GM12872 (cell line): ENCODE measurements at regions not wholly inside any gene's neighbourhood (a gene's known extent, or its start where the extent isn't known, plus 50 kb on each side); places are given as distances from the start of the nearest gene placed in this dataset.

Experiments
- TF ChIP-seq, protein P1 (sequence below): IDR thresholded peaks from 3 replicates; pipeline ENCODE4 v1.5.1; 2011; ENCODE audit warnings: low read depth, mild to moderate bottlenecking, low read length, moderate library complexity; ENCODE audit not compliant: insufficient read depth

DNA sequence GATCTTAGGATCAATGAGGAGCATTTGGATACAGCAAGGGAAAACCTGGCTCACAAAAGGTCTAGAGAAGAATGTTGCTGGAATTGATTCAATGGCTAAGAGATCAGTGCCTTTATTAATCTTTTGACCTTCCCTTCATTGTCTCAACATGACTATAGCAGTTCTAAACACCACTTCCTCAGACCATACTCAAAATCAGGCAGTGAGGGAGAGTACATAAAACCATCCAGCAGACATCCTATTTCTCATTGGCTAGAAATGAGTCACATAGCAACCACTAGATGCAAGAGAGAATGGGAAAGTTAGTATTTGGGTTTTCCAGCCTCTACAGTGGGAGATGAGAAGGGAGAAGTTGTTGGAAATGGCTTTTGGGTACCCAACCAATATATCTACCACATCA lies 151.4 kb upstream of the NUDT4 start:
- TF ChIP-seq, protein P1, sequence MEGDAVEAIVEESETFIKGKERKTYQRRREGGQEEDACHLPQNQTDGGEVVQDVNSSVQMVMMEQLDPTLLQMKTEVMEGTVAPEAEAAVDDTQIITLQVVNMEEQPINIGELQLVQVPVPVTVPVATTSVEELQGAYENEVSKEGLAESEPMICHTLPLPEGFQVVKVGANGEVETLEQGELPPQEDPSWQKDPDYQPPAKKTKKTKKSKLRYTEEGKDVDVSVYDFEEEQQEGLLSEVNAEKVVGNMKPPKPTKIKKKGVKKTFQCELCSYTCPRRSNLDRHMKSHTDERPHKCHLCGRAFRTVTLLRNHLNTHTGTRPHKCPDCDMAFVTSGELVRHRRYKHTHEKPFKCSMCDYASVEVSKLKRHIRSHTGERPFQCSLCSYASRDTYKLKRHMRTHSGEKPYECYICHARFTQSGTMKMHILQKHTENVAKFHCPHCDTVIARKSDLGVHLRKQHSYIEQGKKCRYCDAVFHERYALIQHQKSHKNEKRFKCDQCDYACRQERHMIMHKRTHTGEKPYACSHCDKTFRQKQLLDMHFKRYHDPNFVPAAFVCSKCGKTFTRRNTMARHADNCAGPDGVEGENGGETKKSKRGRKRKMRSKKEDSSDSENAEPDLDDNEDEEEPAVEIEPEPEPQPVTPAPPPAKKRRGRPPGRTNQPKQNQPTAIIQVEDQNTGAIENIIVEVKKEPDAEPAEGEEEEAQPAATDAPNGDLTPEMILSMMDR: no peak

DNA sequence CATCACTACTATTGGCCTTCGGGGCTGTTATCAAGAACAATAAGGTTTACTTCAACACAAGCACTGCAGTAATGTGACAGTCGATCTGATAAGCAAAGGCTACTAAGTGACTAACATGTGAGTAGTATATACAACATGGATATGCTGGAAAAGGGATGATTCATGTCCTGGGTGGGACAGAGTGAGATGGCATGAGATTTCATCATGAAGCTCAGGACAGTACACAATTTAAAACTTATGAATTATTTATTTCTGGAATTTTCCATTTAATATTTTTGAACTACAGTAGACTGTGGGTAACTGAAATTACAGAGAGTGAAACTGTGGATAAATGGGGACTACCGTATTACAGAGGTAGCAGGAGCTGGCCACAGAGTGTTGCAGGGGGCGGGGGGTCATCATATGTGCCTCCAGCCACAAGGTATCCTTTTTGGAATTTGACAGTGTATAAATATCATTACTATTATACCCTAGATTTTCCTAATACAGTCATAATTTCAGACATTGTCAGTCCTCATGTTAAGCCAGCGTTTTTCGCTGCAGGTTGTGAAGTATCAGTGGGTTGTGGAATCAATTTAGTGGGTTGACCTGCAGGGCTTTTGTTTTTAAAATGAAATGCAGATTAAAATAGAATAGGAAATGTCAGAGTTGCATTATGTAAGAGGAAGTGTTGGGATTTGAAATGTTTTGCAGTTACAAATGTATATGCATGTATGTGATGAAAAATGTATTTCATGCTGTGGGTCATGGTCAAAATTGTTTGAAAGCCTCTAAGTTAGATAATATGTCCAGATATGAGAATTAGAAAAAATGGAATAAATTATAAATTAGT lies 148.0 kb upstream of the NUDT4 start:
- TF ChIP-seq, protein P1: no peak

DNA sequence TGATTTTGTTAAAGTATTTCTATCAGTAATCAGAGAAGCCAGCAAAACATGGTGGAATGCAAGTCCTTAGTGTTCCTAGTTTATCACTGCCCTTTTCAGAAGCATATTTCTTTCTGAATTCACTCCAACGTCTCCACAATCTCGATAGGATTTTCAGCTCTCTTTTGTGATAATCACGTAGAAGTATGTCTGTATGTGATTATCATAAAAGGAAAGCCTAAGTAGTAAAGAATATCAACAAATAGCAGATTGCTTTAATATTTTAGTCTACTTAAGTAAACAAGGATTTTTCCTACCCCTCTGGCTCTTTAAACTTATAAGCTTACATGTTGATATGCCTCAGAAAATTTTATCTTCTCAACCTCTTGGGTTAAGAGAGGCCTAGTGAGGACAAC lies 147.4 kb upstream of the NUDT4 start:
- TF ChIP-seq, protein P1: no peak

DNA sequence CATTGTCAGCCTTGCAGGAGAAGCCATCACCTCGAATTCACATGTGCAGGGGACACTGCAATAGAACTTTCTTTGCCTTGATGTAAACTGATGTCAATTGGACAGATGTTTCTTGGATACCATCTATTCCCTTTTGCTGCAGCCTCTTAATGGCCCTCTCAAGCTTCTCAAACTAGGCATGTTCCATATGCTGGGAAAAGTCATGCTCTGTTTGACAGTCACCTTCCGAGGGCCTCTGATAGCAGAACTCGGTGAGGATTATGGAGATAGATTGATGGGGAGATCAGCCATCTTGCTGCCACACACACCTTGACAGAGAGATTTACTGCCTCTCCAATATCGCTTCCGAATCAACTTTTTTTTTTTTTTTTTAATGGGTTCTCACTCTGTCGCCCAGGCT lies 145.8 kb upstream of the NUDT4 start:
- TF ChIP-seq, protein P1: no peak

DNA sequence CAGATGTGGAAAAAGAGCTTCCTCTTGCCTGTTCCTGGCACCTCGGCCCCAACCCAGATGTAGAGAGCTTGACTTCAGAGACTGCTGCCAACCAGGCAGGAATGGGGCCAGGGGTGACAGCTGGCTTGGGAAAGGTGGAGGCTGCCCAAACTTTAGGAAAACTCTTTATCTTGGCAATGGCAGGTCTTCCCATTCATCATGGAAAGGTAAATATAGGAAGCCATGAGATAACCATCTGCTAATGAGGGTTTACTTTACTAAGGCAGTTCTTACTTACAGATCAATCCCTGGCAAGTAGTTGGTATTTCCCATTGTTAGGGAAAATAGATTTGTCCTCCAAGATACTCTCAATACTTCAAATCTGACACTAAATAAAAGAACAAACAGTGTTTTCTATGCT lies 143.1 kb upstream of the NUDT4 start:
- TF ChIP-seq, protein P1: no peak

DNA sequence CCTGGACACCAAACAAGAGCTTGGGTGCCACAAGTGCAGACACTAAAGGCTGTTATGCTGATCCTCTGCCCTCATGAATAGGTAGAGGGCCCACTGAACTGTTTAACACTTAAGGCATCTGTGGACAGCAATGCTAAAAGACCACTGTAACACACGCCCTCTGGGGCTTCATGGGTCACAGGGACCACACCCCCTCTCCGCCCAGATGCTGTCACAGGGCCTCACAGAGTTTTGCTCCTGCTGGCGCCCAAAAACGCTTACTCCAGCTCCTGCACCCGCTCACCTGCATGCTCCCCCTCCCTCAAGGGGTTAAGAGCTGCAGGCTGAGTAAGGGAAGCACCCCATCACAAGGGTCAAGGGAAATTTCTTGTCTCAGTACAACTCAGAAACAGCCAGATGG lies 141.8 kb upstream of the NUDT4 start:
- TF ChIP-seq, protein P1: no peak

DNA sequence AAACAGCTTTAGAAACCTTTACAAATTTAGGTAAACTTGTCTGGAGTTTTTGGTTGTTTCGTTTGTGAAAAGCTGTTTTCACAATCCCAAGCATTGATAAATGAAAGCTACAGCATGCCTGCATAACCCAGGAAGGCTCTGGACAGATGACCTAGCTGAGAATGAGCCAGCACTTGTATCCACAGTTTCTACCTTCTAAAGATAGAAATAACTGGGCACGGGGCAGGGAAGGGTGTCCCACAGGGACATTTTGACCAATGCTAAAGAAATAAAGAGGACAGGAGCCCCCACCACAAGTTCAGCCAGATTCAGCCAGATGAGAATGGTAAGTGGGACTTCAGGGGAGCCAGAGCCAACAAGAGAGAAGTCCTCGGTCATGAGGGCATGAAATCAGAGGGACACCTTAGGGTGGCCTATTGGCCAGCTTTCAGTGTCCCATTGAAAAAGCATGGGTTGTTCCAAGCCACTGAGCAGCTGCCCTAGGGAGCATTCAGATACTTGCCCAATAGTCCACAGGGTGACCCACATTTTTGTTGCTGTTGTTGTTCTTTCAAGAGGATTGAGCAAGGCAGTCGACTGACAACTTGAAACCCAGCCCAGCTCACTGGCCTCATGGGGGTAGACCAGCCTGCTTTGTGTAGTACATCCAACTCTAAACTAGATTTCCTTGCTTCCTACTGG lies 140.3 kb upstream of the NUDT4 start:
- TF ChIP-seq, protein P1: no peak
